ENCODE measurements at regions not wholly inside any gene's neighbourhood (a gene's known extent, or its start where the extent isn't known, plus 50 kb on each side); places are given as distances from the start of the nearest gene placed in this dataset.

DNA sequence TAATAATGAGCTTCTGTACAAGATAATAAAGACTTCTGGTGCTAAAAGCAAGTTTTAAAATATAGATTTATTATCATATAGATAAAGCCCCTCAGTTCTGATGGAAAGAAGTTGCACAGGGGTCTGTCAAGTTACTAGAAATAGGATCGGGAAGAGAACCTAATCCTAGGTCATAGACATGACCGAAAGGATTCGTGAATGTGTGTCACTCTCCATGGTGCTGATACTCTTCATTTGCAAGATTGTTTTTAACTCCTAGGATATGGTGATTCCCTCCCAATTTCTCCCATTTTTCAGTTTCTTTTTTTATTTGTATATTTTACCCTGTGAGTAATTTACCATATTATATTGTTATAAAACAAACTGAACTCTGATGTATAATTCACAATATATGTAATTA, 58.9 kb upstream of the CTNNA2 start:
- ATAC-seq (ENCODE audit: poor library complexity) (no peak), DNase-seq (no peak)
- intact Hi-C loops (cut with DNase I), result no loop called here

DNA sequence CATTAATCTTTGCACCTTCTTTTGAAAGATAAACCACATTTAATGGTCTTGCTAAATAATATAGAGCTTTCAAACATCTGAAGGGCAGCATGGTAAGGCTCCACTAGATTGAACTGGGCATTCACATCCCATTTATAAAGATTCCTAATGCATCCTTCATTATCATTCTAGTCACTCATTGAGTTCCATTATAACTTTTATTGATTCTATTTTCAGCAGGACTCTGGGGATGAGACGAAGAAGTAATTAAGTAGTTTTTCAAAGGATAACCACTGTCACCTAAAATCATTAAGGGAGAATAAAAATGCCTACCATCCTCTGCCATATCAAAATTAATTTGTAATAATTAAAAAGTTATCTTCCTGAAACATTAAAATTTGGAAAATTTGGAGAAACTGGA, 60.2 kb upstream of the CTNNA2 start:
- intact Hi-C loops (cut with DNase I), result no loop called here
- ATAC-seq (ENCODE audit: poor library complexity) (no peak), DNase-seq (no peak)

GRCh38 chr2:79447463-79447862, 65.4 kb upstream of the CTNNA2 start:
- intact Hi-C loops (cut with DNase I), result no loop called here
- DNase-seq (no peak), ATAC-seq (ENCODE audit: poor library complexity) (no peak)

- ATAC-seq (ENCODE audit: poor library complexity), result no peak
- intact Hi-C loops (cut with DNase I), result no loop called here
- DNase-seq, result no peak
Measured at GRCh38 chr2:79446313-79446712, 66.5 kb upstream of the CTNNA2 start.

GRCh38 chr2:79437433-79438267, 75.2 kb upstream of the CTNNA2 start:
- DNase-seq (no peak), ATAC-seq (ENCODE audit: poor library complexity) (no peak)
- intact Hi-C loops (cut with DNase I), result no loop called here

DNA sequence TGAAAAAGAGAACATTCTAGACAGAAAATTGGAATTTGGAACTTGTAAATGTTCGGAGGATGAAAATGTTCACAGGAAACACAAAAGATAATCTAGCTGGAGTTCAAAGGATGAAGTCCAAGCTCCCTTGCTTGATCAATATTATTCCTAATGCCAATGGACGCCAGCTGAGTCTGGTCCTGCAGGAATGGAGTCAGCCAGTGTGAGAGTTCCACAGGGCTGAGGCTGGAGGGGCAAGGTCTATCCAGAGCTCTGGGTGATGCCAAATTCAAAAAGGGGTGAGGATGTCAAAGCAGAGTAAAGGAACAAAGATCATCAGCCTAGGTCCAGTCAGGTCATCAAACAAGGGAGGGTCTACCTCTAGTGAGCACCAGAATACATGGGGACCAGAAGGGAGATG, 78.5 kb upstream of the CTNNA2 start:
- ATAC-seq (ENCODE audit: poor library complexity) (no peak), DNase-seq (no peak)
- intact Hi-C loops (cut with DNase I), result no loop called here

DNA sequence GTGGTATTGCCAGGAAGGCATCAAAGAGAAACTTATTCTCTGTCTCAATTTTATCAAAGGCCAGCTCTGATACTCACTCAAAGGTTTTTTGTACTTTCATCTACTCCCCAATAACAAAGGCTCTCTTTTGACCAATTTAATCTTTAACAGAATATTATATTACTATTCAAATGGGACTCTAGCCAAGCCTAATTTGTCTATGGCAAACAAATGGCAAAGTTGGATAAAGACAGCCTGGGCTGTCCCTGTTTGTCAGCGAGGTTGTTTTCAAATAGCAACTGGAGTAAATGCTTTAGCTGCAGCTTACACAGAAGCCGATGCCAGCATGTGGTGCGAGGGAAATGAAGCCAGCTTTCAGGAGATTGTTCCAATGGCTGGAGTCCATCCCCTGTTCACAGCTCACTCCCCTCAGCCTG, 80.1 kb upstream of the CTNNA2 start:
- DNase-seq, result peak; percentile 28

GRCh38 chr2:79428745-79429144, 84.1 kb upstream of the CTNNA2 start:
- ATAC-seq (ENCODE audit: poor library complexity) (no peak), DNase-seq (no peak)
- intact Hi-C loops (cut with DNase I), result no loop called here

More for the DNA sequence above, 80.1 kb upstream of the CTNNA2 start:
- ATAC-seq (ENCODE audit: poor library complexity), result no peak
- intact Hi-C loops (cut with DNase I), result no loop called here

DNA sequence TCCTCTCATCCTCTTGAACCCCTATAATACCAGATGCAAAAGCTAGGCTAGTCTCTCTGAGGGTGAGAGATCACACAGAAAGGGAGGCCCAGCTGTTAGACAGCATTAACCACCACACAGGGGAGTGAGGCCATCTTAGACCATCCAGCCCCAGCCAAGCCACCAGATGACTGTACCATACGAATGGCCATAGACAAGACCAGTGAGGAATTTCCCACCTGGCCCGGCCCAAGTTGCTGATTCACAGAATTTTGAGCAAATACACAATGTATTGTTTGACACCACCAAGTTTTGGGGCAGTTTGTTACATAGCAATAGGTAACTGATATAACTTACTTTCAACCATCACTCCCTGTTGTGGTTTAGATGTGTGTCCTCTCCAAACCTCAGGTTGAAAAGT, 98.2 kb upstream of the CTNNA2 start:
- intact Hi-C loops (cut with DNase I), result no loop called here
- DNase-seq (no peak), ATAC-seq (ENCODE audit: poor library complexity) (no peak)

- DNase-seq (no peak), ATAC-seq (ENCODE audit: poor library complexity) (no peak)
- intact Hi-C loops (cut with DNase I), result no loop called here
Measured at GRCh38 chr2:79394485-79394859, 118.4 kb upstream of the CTNNA2 start.

DNA sequence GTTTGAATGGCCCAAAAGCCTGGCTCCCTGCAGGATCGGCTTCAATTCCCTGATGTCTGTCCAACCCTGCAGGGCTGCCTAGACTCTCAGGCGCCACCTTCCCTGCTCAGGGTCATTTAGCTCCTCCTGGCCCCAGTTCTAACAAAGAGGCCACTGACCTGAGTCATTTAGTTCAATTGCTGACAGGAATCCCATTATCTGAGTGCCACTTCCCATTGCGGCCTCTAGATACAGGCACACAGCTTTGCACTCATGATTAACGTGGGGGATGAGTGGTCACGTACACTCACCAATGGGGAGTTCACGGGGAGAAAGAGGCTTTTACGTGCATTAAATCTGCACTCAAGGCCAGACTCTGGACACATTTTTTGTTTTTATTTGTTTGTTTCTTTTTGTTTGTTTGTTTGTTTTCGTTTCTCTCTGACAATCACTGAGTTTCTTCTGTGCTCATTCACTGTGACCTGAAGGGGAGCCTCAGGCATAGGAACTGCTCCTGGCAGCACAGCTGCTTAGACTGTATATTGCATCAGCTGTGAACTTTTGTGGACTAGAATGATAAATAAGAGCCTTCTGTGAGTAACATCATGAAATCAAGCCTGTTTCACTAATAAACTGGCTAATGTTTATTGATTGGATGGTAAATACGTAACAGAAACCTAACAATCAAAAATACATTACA, 118.9 kb upstream of the CTNNA2 start:
- peak; percentile 58 for ATAC-seq (ENCODE audit: poor library complexity)
- DNase-seq, result no peak

GRCh38 chr2:79393107-79393685, 119.7 kb upstream of the CTNNA2 start:
- intact Hi-C loops (cut with DNase I), result no loop called here
- DNase-seq, result no peak
- ATAC-seq (ENCODE audit: poor library complexity), result no peak

More for the DNA sequence above, 118.9 kb upstream of the CTNNA2 start:
- intact Hi-C loops (cut with DNase I), result no loop called here

- intact Hi-C loops (cut with DNase I), result no loop called here
- ATAC-seq (ENCODE audit: poor library complexity), result no peak
- DNase-seq, result no peak
Measured at GRCh38 chr2:79389481-79389880, 123.4 kb upstream of the CTNNA2 start.

- DNase-seq (no peak), ATAC-seq (ENCODE audit: poor library complexity) (no peak)
- intact Hi-C loops (cut with DNase I), result no loop called here
Measured at GRCh38 chr2:79388024-79388423, 124.8 kb upstream of the CTNNA2 start.

DNA sequence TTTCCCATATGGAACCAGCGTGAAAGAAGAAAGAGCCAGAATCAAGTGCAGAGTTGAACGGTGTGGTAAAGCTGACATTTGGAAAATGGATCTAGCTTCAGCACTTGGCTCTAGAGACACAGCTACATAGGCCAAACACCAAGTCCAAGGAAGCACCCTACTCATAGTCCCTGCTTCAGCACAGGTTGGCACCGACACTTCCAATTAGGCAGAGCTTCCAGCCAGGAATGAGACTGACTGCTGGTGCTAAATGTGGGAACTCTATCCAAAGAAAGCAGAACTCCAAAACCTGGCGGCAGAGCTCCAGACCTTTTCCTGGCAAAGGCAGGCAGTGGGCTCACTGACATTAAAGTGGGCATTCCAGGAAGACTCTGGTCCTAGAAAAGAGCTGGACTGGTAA, 125.4 kb upstream of the CTNNA2 start:
- intact Hi-C loops (cut with DNase I), result no loop called here
- ATAC-seq (ENCODE audit: poor library complexity), result no peak
- DNase-seq, result no peak

DNA sequence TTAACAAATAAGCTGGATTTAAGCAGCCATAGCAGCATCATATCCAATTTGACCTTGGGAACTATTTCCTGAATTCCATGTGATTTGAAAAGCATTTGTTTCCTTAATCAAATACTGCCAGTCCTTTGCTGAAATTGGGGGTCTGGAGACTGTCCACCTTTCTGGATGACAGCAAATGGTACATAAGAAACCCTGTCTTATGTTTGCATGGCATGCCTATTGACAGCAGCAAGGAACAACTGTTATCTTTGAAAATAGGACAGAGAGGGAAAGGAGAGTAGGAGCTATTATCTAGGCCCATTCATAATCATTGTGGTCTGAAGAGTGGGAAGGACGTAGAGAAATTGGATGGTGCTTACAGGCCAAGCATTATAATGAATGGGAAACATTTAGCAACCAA, 129.2 kb upstream of the CTNNA2 start:
- intact Hi-C loops (cut with DNase I), result no loop called here
- DNase-seq (no peak), ATAC-seq (ENCODE audit: poor library complexity) (no peak)

DNA sequence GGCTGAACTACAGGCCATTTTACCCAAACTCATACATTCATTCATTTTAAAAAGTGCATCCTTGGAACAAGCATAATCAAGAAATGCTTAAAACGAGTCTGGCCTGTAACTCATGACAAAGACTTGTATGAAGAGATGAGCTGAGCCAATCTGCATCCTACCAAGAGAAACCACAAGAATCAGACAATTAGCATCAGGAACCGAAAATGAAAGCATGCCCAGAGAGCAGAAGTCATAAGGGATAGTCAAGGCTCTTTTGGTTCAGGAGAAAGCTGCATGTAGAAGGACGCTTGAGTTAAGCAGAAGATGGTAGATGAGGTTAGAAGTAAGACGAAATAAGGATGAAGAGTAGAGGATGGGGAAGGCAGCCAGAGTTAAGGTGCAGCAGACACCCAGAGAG, 137.0 kb upstream of the CTNNA2 start:
- DNase-seq, result no peak
- no peak for ATAC-seq (ENCODE audit: poor library complexity)
- intact Hi-C loops (cut with DNase I), result no loop called here

DNA sequence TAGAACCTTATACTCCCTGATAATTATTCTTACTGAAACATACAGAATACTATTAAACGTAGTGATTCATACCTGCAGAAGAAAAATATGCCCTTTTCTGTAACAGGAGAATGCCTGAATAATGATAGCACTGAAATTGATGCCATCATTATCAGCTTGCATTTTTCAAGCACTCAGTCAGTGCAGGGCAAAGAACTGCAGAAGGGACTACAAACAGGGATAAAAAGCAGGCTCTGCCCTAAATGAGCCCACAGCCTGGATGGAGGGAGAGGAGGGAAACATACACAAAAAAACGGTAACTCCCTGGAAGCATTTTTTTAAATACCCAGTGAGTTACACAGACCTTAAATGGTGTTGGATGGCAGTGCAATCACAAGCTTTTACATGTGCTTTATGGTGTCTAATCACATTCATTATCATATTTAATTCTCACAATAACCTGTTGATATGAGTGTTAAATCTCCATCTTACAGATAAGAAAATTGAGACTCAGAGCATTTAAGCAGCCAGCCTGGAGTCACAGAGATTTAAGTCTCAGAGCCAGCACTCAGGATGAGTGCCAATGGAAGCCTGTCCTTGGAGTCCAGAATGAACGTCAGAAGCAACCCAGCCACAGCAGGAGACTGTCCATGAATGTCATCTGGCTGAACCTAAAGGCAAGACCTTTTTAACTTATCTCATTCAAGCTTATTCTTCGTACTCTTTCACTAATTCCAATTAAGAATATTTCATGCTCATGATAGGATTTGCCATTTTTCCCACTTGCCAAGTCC, 139.3 kb upstream of the CTNNA2 start:
- ATAC-seq (ENCODE audit: poor library complexity), result no peak
- intact Hi-C loops (cut with DNase I), result no loop called here
- DNase-seq, result no peak

GRCh38 chr2:79370976-79371538, 141.8 kb upstream of the CTNNA2 start:
- DNase-seq, result no peak
- ATAC-seq (ENCODE audit: poor library complexity), result no peak

More at GRCh38 chr2:79370976-79371538, 141.8 kb upstream of the CTNNA2 start:
- intact Hi-C loops (cut with DNase I), result no loop called here

Measured in Right ventricle myocardium superior (tissue), 1 donor.